ENCODE measurements at regions not wholly inside any gene's neighbourhood (a gene's known extent, or its start where the extent isn't known, plus 50 kb on each side); places are given as distances from the start of the nearest gene placed in this dataset.

DNA sequence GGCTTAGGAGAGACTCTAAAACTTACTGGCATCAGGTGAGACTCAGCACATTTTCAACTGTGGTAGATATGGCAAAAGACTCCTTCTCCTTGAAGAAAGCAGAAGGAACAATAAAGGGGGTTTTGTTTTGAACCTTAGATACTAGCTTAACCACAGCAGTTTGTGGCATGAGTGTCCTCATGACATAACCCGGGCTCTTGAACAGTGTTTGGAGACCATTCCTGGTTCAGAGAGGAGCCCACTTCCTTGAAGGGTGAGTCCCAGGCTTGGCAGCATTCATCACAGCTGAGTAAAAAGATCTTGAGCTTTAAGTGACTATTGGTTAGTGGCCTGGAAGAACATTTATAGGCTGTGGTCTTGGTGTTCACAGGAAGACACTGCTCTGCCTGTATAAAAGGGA is 154.5 kb upstream of the KDM5D start:
- no peaks in the 10 kb centered on the region for H3K9me3 ChIP-seq (ENCODE audit: low read depth)
- H3K9ac ChIP-seq = no peak overlapping the region
- 0% methylated on average over 1 of the region's 1 CpG for WGBS, 2 experiments (ENCODE audit: low coverage in 1 of 2, low lambda C conversion rate in 2 of 2, missing lambda C conversion rate in 2 of 2)
- no peaks in the 10 kb centered on the region for H3K79me2 ChIP-seq (ENCODE audit: insufficient read depth)
- no peak overlapping the region for H3K4me3 ChIP-seq
- H3F3A ChIP-seq (ENCODE audit: insufficient read depth) = no peaks in the 10 kb centered on the region
- no peak overlapping the region for H3K4me2 ChIP-seq (ENCODE audit: unreplicated experiment)
- DNase-seq = no peak
- no peak overlapping the region for H2AFZ ChIP-seq
- no peaks in the 10 kb centered on the region for H3K36me3 ChIP-seq (ENCODE audit: low read depth)
- H4K20me1 ChIP-seq (ENCODE audit: insufficient read depth) = no peaks in the 10 kb centered on the region
- H3K9me2 ChIP-seq (ENCODE audit: insufficient read depth) = no peaks in the 10 kb centered on the region
- in situ Hi-C loops (cut with MboI) = no loop called here
- no peaks in the 10 kb centered on the region for H3K27me3 ChIP-seq (replicated peaks; ENCODE audit: insufficient read depth)
- H3K27ac ChIP-seq = no peak overlapping the region
- no peak for TF ChIP-seq EZH2phosphoT487 (IDR thresholded peaks at IDR 0.05; ENCODE audit: insufficient read depth, low read depth)
- TF ChIP-seq EZH2 (IDR thresholded peaks at IDR 0.05; ENCODE audit: insufficient read depth, poor library complexity, severe bottlenecking) = no peak
- H3K4me1 ChIP-seq (ENCODE audit: insufficient read depth) = no peaks in the 10 kb centered on the region

DNA sequence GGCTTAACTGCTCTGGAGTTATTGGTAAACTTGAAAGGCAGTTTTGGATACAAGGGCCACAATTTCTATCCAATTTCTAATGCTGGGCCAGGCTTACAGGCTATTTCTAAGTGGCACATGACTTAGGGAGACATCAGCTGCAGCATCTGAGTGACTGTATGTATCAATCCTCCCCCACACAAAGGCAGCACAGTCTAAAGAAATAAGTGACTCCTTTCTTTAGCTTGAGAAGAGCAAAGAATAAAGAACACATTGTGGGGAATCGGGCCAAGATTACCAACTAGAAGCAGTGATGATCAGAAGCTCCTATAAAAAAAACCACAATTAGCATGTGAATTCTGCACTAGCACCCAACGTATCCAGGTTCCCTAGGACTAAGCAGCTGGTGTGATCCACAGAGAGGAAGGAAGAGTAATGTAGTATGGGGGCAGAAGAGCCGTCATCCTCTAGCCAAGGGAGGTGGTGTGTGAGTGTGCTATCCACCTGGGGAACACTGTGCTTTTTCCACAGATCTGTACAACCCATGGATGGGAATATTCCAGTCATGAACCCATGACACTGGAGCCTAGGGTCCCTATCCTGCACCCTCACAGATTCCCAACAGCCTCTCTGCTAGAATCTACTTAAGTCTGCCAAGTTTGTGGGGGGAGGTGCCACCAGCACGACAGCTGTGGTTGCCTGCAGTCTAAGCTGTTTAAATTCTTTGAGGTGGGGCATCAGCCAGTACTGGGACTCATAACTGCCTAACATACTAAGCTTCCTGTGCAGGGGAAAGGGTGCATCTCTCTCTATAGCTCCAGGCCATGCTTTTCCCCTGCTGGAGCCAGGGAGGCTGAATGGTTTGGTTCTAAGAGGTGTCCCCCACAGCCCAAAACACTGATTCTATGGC is 147.8 kb upstream of the KDM5D start:
- Histone ChIP-seq H3K36me3 (ENCODE audit: low read depth) (no peaks in the 10 kb centered on the region), H4K20me1 (ENCODE audit: insufficient read depth) (no peaks in the 10 kb centered on the region), H3K27me3 (replicated peaks; ENCODE audit: insufficient read depth) (no peaks in the 10 kb centered on the region), H3K4me1 (ENCODE audit: insufficient read depth) (no peaks in the 10 kb centered on the region), H2AFZ (no peak overlapping the region), H3K9me2 (ENCODE audit: insufficient read depth) (no peaks in the 10 kb centered on the region), H3K4me2 (ENCODE audit: unreplicated experiment) (no peak overlapping the region), H3F3A (ENCODE audit: insufficient read depth) (no peaks in the 10 kb centered on the region), H3K27ac (no peak overlapping the region), H3K9me3 (ENCODE audit: low read depth) (no peaks in the 10 kb centered on the region), H3K79me2 (ENCODE audit: insufficient read depth) (no peaks in the 10 kb centered on the region), H3K9ac (no peak overlapping the region), H3K4me3 (no peak overlapping the region)
- DNase-seq = no peak
- TF ChIP-seq EZH2phosphoT487 (IDR thresholded peaks at IDR 0.05; ENCODE audit: insufficient read depth, low read depth) = no peak
- TF ChIP-seq EZH2 (IDR thresholded peaks at IDR 0.05; ENCODE audit: insufficient read depth, poor library complexity, severe bottlenecking) = no peak
- in situ Hi-C loops (cut with MboI) = no loop called here
- WGBS, 2 experiments (ENCODE audit: low coverage in 1 of 2, low lambda C conversion rate in 2 of 2, missing lambda C conversion rate in 2 of 2) = 1 to 10% methylated on average over 3 to 4 of the region's 4 CpGs

DNA sequence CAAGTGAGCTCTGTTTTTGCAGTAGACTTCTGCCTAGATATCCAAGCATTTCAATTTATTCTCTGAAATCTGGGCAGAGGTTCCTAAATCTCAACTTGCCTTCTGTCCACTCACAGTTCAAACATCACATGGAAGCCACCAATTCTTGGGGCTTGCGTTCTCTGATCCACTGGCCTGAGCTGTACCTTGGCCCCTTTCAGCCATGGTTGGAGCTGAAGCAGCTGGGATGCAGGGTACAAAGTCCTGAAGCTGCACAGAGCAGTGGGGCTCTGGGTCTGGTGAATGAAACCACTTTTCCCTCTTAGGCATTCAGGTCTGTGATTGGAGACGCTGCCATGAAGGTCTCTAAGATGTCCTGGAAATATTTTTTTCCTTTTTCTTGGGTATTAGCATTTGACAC is 137.6 kb upstream of the KDM5D start:
- Histone ChIP-seq H3K27ac (no peak overlapping the region), H2AFZ (no peak overlapping the region), H4K20me1 (ENCODE audit: insufficient read depth) (no peaks in the 10 kb centered on the region), H3K79me2 (ENCODE audit: insufficient read depth) (no peaks in the 10 kb centered on the region), H3K27me3 (replicated peaks; ENCODE audit: insufficient read depth) (no peaks in the 10 kb centered on the region), H3K4me3 (no peak overlapping the region), H3K9me2 (ENCODE audit: insufficient read depth) (no peaks in the 10 kb centered on the region), H3K4me2 (ENCODE audit: unreplicated experiment) (no peak overlapping the region), H3K36me3 (ENCODE audit: low read depth) (no peaks in the 10 kb centered on the region), H3K9ac (no peak overlapping the region), H3K9me3 (ENCODE audit: low read depth) (no peaks in the 10 kb centered on the region), H3K4me1 (ENCODE audit: insufficient read depth) (no peaks in the 10 kb centered on the region), H3F3A (ENCODE audit: insufficient read depth) (no peaks in the 10 kb centered on the region)
- in situ Hi-C loops (cut with MboI) = no loop called here
- DNase-seq = no peak
- TF ChIP-seq EZH2phosphoT487 (IDR thresholded peaks at IDR 0.05; ENCODE audit: insufficient read depth, low read depth) = no peak
- TF ChIP-seq EZH2 (IDR thresholded peaks at IDR 0.05; ENCODE audit: insufficient read depth, poor library complexity, severe bottlenecking) = no peak
- WGBS, 2 experiments (ENCODE audit: low coverage in 1 of 2, low lambda C conversion rate in 2 of 2, missing lambda C conversion rate in 2 of 2) = 11 to 50% methylated on average over 2 of the region's 2 CpGs

DNA sequence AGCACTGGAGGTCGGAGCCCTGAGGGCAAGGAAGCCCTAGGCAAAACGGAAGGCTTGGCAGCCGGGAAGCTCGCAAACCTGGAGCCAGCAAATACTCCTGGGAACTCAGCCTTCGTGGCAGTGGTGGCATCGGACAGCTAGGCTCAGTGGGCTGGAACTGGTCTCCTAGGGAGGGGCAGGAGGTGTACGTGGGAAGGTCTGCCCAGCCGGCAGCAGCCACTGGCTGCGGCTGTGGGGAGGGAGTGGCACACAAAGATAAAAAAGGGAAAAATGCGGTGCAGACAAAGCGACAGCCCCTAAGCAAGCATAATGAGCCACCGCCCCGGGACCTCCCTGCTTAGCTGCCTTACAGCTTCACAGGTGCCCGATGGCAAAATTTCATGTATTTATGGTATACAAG is 125.2 kb upstream of the KDM5D start:
- Histone ChIP-seq H4K20me1 (ENCODE audit: insufficient read depth) (no peaks in the 10 kb centered on the region), H3K27ac (peak overlapping the region; percentile 53), H3K27me3 (replicated peaks; ENCODE audit: insufficient read depth) (no peaks in the 10 kb centered on the region), H3K4me3 (peak overlapping the region; percentile 83), H3K4me1 (ENCODE audit: insufficient read depth) (no peaks in the 10 kb centered on the region), H3K4me2 (ENCODE audit: unreplicated experiment) (peak overlapping the region; percentile 85), H3K9me2 (ENCODE audit: insufficient read depth) (no peaks in the 10 kb centered on the region), H2AFZ (peak overlapping the region; percentile 96), H3K9ac (peak overlapping the region; percentile 84), H3F3A (ENCODE audit: insufficient read depth) (no peaks in the 10 kb centered on the region), H3K36me3 (ENCODE audit: low read depth) (no peaks in the 10 kb centered on the region), H3K9me3 (ENCODE audit: low read depth) (no peaks in the 10 kb centered on the region), H3K79me2 (ENCODE audit: insufficient read depth) (no peaks in the 10 kb centered on the region)
- DNase-seq = peak; percentile 59
- WGBS, 2 experiments (ENCODE audit: low coverage in 1 of 2, low lambda C conversion rate in 2 of 2, missing lambda C conversion rate in 2 of 2) = 8 to 17% methylated on average over 6 to 14 of the region's 14 CpGs
- in situ Hi-C loops (cut with MboI) = loop anchor here (25.0 kb wide), 1 partner anchor 107 kb away; no protein-coding TSS in a partner anchor
- TF ChIP-seq EZH2 (IDR thresholded peaks at IDR 0.05; ENCODE audit: insufficient read depth, poor library complexity, severe bottlenecking) (no peak), EZH2phosphoT487 (IDR thresholded peaks at IDR 0.05; ENCODE audit: insufficient read depth, low read depth) (no peak)
